Sigmoid colon (tissue), 6 donors: ENCODE measurements at regions not wholly inside any gene's neighbourhood (a gene's known extent, or its start where the extent isn't known, plus 50 kb on each side); places are given as distances from the start of the nearest gene placed in this dataset.

ENCODE experiments used
- DNase-seq: peaks from one replicate; pipeline ENCODE4 v3.0.0-alpha.2; 2019
- H3K27ac ChIP-seq, 4 donors: fragments of 200-600 bp; sonication (generic); one replicate each; pipeline ENCODE4 v1.5.1; 2016 to 2019; ENCODE audit warnings: mild to moderate bottlenecking in 1 of 4
- H3K27me3 ChIP-seq, 3 donors: fragments of 200-600 bp; sonication (generic); one replicate each; pipeline ENCODE4 v1.5.1; 2019; ENCODE audit warnings: mild to moderate bottlenecking in 1 of 3
- H3K36me3 ChIP-seq, 4 donors: fragments of 200-600 bp; sonication (generic); one replicate each; pipeline ENCODE4 v1.5.1; 2016 to 2019
- H3K4me1 ChIP-seq, 4 donors: fragments of 200-600 bp; sonication (generic); one replicate each; pipeline ENCODE4 v1.5.1; 2017 to 2019
- H3K4me3 ChIP-seq, 4 donors: fragments of 200-600 bp; sonication (generic); one replicate each; pipeline ENCODE4 v1.5.1; 2017 to 2019; ENCODE audit warnings: mild to moderate bottlenecking in 2 of 4, moderate library complexity in 1 of 4
- H3K9me3 ChIP-seq, 4 donors: fragments of 200-600 bp in 3 of 4; sonication (generic) in 3 of 4; one replicate each; pipeline versions ENCODE4 v1.5.1 to v1.6.1; 2013 to 2019
- CTCF ChIP-seq, 4 experiments: fragments of 450-650 bp in 3 of 4; fragments of 200-600 bp in 1 of 4; IDR thresholded peaks; one replicate each; pipeline ENCODE4 v1.5.1; 2016 to 2019; ENCODE audit warnings: antibody characterized with exemption in 4 of 4, mild to moderate bottlenecking in 3 of 4, moderate library complexity in 2 of 4
- EP300 ChIP-seq, 4 donors: sonication (generic); formaldehyde crosslinking; IDR thresholded peaks; one replicate each; pipeline ENCODE4 v1.6.1; 2017; ENCODE audit warnings: antibody characterized with exemption in 4 of 4
- POLR2A ChIP-seq, 2 donors: fragments of 450-650 bp; IDR thresholded peaks; one replicate each; pipeline ENCODE4 v1.6.1; 2016; ENCODE audit warnings: antibody characterized with exemption in 2 of 2, mild to moderate bottlenecking in 2 of 2, moderate library complexity in 2 of 2
- POLR2AphosphoS5 ChIP-seq, 4 donors: sonication (generic); formaldehyde crosslinking; IDR thresholded peaks; one replicate each; pipeline ENCODE4 v1.6.1; 2017; ENCODE audit warnings: antibody characterized with exemption in 4 of 4
- WGBS, 2 donors: extraction: QIAGEN DNeasy Blood & Tissue Kit; methylation state at CpG; one replicate each; pipeline ENCODE4 v1.1.7; 2013; 5-methylcytosine and 5-hydroxymethylcytosine counted together
- intact Hi-C: fragments of 100-400 bp; cut with DNase I; formaldehyde crosslinking; loops from one replicate; pipeline ENCODE4 v1.15.1; 2023
- donor health status: healthy with polysubstance abuse.
- donor health status: healthy.

GRCh38 chr19:31840371-31840770 is 491.1 kb upstream of the TSHZ3 start:
- WGBS, 2 donors, result 89 to 96% methylated on average over 2 of the region's 2 CpGs

GRCh38 chr19:31841755-31842154 is 492.5 kb upstream of the TSHZ3 start:
- Histone ChIP-seq H3K36me3 (no peaks in the 10 kb centered on the region), H3K4me3 (no peak overlapping the region), H3K4me1 (peaks cover 0 to 9% (median 4%) of the 10 kb centered on the region in 4 donors), H3K27ac (no peak overlapping the region), H3K9me3 (peaks cover 0 to 7% (median 3%) of the 10 kb centered on the region in 4 donors), H3K27me3 (no peaks in the 10 kb centered on the region)
- TF ChIP-seq POLR2AphosphoS5 (IDR thresholded peaks at IDR 0.05), result no peak
- TF ChIP-seq POLR2A (IDR thresholded peaks at IDR 0.05), result no peak
- no peak for TF ChIP-seq EP300 (IDR thresholded peaks at IDR 0.05)
- no peak for TF ChIP-seq CTCF (IDR thresholded peaks at IDR 0.05)
- intact Hi-C loops, result no loop called here
- no peak for DNase-seq
- WGBS, 2 donors, result 58 to 88% methylated on average over 1 of the region's 1 CpG

More at GRCh38 chr19:31840371-31840770, 491.1 kb upstream of the TSHZ3 start:
- H3K27me3 ChIP-seq, result no peaks in the 10 kb centered on the region
- H3K4me1 ChIP-seq, result peaks cover 0 to 9% (median 4%) of the 10 kb centered on the region in 4 donors
- no peaks in the 10 kb centered on the region for H3K36me3 ChIP-seq
- no peak for DNase-seq
- TF ChIP-seq POLR2A (IDR thresholded peaks at IDR 0.05), result no peak
- TF ChIP-seq CTCF (IDR thresholded peaks at IDR 0.05), result no peak
- no peak for TF ChIP-seq EP300 (IDR thresholded peaks at IDR 0.05)
- TF ChIP-seq POLR2AphosphoS5 (IDR thresholded peaks at IDR 0.05), result no peak
- no peak overlapping the region for H3K27ac ChIP-seq
- intact Hi-C loops, result no loop called here
- H3K9me3 ChIP-seq, result peaks cover 0 to 7% (median 3%) of the 10 kb centered on the region in 4 donors
- H3K4me3 ChIP-seq, result no peak overlapping the region

GRCh38 chr19:31863122-31863521 is 482.3 kb upstream of the ZNF507 start:
- DNase-seq, result no peak
- H3K4me3 ChIP-seq, result no peak overlapping the region
- H3K27ac ChIP-seq, result no peak overlapping the region
- no peaks in the 10 kb centered on the region for H3K4me1 ChIP-seq
- H3K9me3 ChIP-seq, result peaks cover 5 to 13% (median 6%) of the 10 kb centered on the region in 4 donors
- no peaks in the 10 kb centered on the region for H3K27me3 ChIP-seq
- H3K36me3 ChIP-seq, result no peaks in the 10 kb centered on the region
- no peak for TF ChIP-seq POLR2A (IDR thresholded peaks at IDR 0.05)
- TF ChIP-seq POLR2AphosphoS5 (IDR thresholded peaks at IDR 0.05), result no peak
- TF ChIP-seq CTCF (IDR thresholded peaks at IDR 0.05), result no peak
- TF ChIP-seq EP300 (IDR thresholded peaks at IDR 0.05), result no peak
- WGBS, 2 donors, result 84 to 92% methylated on average over 3 of the region's 3 CpGs
- intact Hi-C loops, result no loop called here

- TF ChIP-seq POLR2A (IDR thresholded peaks at IDR 0.05) (no peak), CTCF (IDR thresholded peaks at IDR 0.05) (no peak), POLR2AphosphoS5 (IDR thresholded peaks at IDR 0.05) (no peak), EP300 (IDR thresholded peaks at IDR 0.05) (no peak)
- H3K27ac ChIP-seq, result no peak overlapping the region
- 87 to 94% methylated on average over 4 of the region's 4 CpGs for WGBS, 2 donors
- H3K36me3 ChIP-seq, result no peaks in the 10 kb centered on the region
- H3K9me3 ChIP-seq, result peaks cover 0 to 2% (median 0%) of the 10 kb centered on the region in 4 donors
- no peak overlapping the region for H3K4me3 ChIP-seq
- no peaks in the 10 kb centered on the region for H3K27me3 ChIP-seq
- intact Hi-C loops, result no loop called here
- DNase-seq, result no peak
- no peaks in the 10 kb centered on the region for H3K4me1 ChIP-seq
Observed at GRCh38 chr19:31874313-31874712, 471.1 kb upstream of the ZNF507 start.

DNA sequence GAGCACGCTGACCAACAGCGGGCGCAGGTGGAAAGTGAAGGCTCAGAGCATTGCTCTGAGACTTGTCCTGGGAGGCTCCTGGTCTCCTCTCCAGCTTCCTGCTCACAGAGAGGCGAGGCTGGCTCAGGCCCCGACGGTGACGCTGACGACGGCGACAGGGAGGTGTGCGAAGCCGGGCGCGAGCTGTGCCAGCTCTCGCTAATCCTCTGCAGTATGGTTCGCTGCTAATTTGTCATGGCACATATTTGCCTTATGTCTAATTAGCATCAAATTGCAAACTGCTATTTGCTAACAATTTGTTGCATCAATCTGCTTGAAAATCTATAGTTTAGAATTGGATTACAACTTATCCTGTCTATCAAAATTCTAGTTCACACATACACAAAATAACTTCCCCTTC is 469.8 kb upstream of the ZNF507 start:
- TF ChIP-seq CTCF (IDR thresholded peaks at IDR 0.05), result no peak
- TF ChIP-seq POLR2AphosphoS5 (IDR thresholded peaks at IDR 0.05), result no peak
- TF ChIP-seq POLR2A (IDR thresholded peaks at IDR 0.05), result no peak
- TF ChIP-seq EP300 (IDR thresholded peaks at IDR 0.05), result no peak
- H3K27me3 ChIP-seq, result no peaks in the 10 kb centered on the region
- 93 to 94% methylated on average over 16 of the region's 16 CpGs for WGBS, 2 donors
- DNase-seq, result no peak
- intact Hi-C loops, result no loop called here
- no peak overlapping the region for H3K27ac ChIP-seq
- H3K4me3 ChIP-seq, result no peak overlapping the region
- no peaks in the 10 kb centered on the region for H3K36me3 ChIP-seq
- no peaks in the 10 kb centered on the region for H3K4me1 ChIP-seq
- peaks cover 0 to 2% (median 0%) of the 10 kb centered on the region in 4 donors for H3K9me3 ChIP-seq
